CD4-positive, alpha-beta T cell treated with Interferon gamma for 1 hour (primary cell): ENCODE measurements at regions not wholly inside any gene's neighbourhood (a gene's known extent, or its start where the extent isn't known, plus 50 kb on each side); places are given as distances from the start of the nearest gene placed in this dataset.
A peak's percentile ranks its signal among the peaks of the same experiment; 100 is the strongest.
"Not testable (repeated sequence)": the region's sequence is repeated elsewhere in the genome, so short reads cannot be mapped to it uniquely, and the experiment has no call there.

Experiments
- DNase-seq: peaks from one replicate; pipeline ENCODE4 v3.0.0-alpha.2; 2020

GRCh38 chr13:22789916-22790315, 390.9 kb upstream of the SGCG start:
- no peak for DNase-seq

DNA sequence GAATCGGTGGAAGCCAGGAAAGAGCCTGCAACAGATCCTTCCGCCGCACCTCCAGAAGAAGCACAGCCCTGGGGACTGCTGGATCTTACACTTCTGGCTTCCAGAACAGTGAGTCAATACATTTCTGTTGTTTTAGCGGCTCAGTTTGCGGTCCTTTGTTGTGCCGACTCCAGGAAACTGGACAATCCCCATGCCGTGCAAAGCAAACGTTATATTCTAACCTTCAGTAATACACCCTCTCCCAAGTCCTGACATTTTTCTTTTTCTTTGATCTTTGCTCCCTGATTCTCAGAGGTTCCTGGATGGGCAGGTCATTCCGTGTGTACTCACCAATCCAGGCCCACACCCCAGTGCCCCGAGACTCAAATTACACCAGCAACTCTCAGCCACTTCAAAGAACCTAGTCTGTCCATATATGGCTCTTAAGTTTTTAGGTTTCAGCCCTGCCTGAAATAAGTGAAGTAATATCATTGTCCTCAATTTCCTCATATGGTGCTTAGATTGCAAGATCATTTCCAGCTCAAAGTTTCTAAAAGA, 387.1 kb upstream of the SGCG start:
- DNase-seq = no peak

GRCh38 chr13:22800526-22801401, 380.0 kb upstream of the SGCG start:
- DNase-seq = peak; percentile 33

GRCh38 chr13:22801402-22802003, 379.3 kb upstream of the SGCG start:
- DNase-seq = no peak

GRCh38 chr13:22812793-22813192, 368.0 kb upstream of the SGCG start:
- no peak for DNase-seq

DNA sequence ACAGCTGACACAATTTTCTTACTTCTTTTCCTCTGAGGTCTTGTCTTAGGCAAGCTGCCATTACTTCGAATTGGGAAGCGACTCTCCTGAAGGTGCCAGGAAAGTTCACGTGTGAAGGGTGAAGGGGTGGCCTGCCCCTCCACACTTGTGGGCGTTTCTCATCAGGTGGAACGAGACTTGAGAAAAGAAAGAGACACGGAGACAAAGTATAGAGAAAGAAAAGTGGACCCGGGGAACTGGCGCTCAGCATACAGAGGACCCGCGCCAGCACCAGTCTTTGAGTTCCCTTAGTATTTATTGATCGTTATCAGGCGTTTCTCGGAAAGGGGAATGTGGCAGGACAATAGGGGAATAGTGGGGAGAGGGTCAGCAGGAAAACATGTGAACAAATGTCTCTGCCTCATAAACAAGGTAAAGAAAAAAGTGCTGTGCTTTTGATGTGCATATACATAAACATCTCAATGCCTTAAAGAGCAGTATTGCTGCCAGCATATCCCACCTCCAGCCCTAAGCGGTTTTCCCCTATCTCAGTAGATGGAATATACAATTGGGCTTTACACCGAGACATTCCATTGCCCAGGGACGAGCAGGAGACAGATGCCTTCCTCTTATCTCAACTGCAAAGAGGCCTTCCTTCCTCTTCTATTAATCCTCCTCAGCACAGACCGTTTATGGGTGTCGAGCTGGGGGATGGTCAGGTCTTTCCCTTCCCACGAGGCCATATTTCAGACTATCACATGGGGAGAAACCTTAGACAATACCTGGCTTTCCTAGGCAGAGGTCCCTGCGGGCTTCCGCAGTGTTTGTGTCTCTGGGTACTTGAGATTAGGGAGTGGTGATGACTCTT, 367.0 kb upstream of the SGCG start:
- not testable (repeated sequence) for DNase-seq

DNA sequence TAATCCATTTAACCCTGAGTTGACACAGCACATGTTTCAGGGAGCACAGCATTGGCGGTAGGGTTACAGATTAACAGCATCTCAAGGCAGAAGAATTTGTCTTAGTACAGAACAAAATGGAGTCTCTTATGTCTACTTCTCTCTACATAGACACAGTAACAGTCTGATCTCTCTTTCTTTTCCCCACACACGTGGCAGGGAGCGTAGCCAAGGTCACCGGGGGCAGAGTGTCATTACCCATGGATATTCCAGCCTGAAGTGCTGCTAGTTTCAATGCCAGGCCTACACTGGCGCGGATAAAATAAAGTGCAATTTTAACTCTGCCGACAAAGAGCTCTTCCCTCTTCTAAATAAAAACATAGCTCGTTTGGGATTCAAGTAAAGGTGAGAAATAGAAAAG, 366.3 kb upstream of the SGCG start:
- DNase-seq = not testable (repeated sequence)

- no peak for DNase-seq
These were observed 359.2 kb upstream of the SGCG start for GRCh38 chr13:22821589-22821988.

GRCh38 chr13:22825186-22825585, 355.6 kb upstream of the SGCG start:
- DNase-seq = no peak

DNA sequence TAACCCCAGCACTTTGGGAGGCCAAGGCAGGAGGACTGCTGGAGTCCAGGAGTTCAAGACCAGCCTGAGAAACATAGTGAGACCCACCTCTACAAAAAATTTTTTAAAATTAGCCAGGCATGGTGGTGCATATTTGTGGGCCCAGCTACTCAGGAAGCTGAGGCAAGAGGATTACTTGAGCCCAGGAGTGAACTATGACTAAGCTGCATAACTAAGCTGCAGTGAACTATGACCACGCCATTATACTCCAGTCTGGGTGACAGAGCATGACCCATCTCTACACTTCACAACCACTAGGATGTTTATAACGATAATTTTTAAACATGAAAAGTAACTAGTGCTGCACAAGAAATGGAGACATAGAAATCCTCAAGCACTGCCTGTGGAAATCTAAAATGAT, 352.7 kb upstream of the SGCG start:
- no peak for DNase-seq

- DNase-seq = no peak
These were observed 344.3 kb upstream of the SGCG start for GRCh38 chr13:22836475-22836874.

GRCh38 chr13:22837980-22838647, 342.7 kb upstream of the SGCG start:
- no peak for DNase-seq

GRCh38 chr13:22839603-22840530, 340.9 kb upstream of the SGCG start:
- DNase-seq = no peak

- DNase-seq = no peak
These were observed 334.2 kb upstream of the SGCG start for GRCh38 chr13:22846551-22846950.

GRCh38 chr13:22848539-22849052, 332.2 kb upstream of the SGCG start:
- DNase-seq = no peak

DNA sequence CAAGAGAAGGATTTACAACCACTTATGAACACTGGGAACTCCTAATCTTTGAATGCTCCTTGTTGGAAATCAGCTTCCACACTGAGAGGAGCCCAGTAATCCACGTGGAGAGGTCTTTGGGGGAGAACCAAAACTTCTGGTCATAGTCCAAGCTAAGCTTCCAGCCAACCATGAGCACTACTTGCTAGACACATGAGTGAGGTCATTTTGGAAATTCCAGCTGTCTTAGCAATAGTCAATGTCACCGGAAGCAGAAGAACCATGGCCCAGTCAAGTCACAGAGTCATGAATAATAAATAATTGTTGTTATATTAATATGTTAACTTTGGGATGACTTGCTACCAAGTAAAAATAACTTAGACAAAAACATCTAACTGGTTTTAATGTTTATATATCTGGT, 324.9 kb upstream of the SGCG start:
- no peak for DNase-seq

DNA sequence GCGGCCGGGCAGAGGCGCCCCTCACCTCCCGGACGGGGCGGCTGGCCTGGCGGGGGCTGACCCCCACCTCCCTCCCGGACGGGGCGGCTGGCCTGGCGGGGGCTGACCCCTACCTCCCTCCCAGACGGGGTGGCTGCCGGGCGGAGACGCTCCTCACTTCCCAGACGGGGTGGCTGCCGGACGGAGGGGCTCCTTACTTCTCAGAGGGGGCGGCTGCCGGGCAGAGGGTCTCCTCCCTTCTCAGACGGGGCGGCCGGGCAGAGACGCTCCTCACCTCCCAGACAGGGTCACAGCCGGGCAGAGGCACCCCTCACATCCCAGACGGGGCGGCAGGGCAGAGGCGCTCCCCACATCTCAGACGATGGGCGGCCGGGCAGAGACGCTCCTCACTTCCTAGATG, 321.8 kb upstream of the SGCG start:
- DNase-seq = not testable (repeated sequence)

DNA sequence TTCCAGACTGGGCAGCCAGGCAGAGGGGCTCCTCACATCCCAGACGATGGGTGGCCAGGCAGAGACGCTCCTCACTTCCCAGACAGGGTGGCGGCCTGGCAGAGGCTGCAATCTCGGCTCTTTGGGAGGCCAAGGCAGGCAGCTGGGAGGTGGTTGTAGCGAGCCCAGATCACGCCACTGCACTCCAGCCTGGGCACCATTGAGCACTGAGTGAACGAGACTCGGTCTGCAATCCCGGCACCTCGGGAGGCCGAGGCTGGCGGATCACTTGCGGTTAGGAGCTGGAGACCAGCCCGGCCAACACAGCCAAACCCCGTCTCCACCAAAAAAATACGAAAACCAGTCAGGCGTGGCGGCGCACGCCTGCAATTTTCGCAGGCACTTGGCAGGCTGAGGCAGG, 321.4 kb upstream of the SGCG start:
- DNase-seq = not testable (repeated sequence)

DNA sequence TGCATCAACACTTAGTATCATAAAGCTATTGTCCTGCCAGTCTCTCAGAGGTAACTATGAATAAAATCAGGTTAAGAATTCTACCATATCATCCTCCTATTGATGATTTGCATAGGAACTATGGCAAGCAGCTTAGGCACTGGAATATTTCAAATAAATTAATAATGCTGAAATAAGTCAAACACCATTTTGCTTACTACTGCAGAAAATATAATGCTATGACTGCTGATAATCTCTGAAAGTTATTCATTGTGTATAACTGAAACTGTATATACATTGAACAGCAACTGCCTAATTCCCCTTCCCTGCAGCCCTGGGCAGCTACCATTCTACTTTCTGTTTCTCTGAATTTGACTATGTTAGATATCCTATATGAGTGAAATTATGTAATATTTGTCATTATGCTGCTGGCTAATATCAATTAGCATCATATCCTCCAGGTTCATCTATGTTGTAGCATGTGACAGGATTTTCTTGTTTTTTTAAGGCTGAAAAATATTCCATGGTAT, 318.8 kb upstream of the SGCG start:
- DNase-seq = no peak

DNA sequence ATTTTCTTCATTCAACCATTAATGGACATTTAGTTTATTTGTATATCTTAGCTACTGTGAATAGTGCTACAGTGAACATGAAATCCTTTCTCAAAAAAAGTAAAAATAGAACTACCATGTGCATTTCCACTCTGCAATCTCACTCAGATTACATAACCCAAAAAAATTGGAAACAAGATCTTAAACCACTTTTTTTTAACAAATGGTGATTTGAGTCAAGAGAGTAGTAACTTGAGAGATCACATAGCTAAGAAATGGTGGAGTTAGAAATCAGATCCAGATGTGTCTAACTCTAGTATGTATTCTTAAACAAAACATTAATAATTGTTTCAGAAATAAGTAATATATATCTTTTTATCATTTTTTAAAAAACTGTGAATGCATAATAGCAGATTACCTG, 318.3 kb upstream of the SGCG start:
- DNase-seq = no peak

- no peak for DNase-seq
These were observed 314.6 kb upstream of the SGCG start for GRCh38 chr13:22866221-22866620.
